GM12878 (cell line): ENCODE measurements at regions not wholly inside any gene's neighbourhood (a gene's known extent, or its start where the extent isn't known, plus 50 kb on each side); places are given as distances from the start of the nearest gene placed in this dataset.

Experiments
- ATAC-seq: fragments of 200-7000 bp; cut with Tn5 transposase; 3 replicates; pipeline ENCODE4 v1.9.1; 2020; ENCODE audit warnings: mild to moderate bottlenecking, moderate library complexity
- BruUV-seq: library from RNA; stranded (reverse); fragments of 400-500 nt; replicated peaks from 2 replicates; lab custom pipeline; 2021; lab: Mats Ljungman, UMichigan
- CTCF ChIA-PET: fragments of 300-600 bp; sonication (Branson Sonifier 250); formaldehyde crosslinking; extraction: SDS; loops from one replicate; lab custom pipeline; 2021; ENCODE audit warnings: inconsistent platforms; lab: Yijun Ruan, JAX
- POLR2A ChIA-PET: fragments of 350-600 bp; formaldehyde crosslinking; extraction: SDS; loops from one replicate; lab custom pipeline; 2021; ENCODE audit warnings: inconsistent platforms; lab: Charles Lee
- RAD21 ChIA-PET: fragments of 300-600 bp; sonication (Branson Sonifier 250); formaldehyde crosslinking; loops from one replicate; lab custom pipeline; 2023; ENCODE audit warnings: antibody characterized with exemption; ENCODE audit not compliant: unreplicated experiment; lab: Charles Lee
- SMC1A ChIA-PET: fragments of 300-600 bp; sonication (Branson Sonifier 250); formaldehyde crosslinking; loops from one replicate; lab custom pipeline; 2023; ENCODE audit not compliant: unreplicated experiment, uncharacterized antibody; lab: Charles Lee
- DNase-seq: peaks from one replicate; pipeline ENCODE4 v3.0.0-alpha.2; 2011; ENCODE audit warnings: low read depth, low spot score
- FAIRE-seq: peaks from 3 replicates; lab custom pipeline; 2011; peaks lifted over from hg19 to GRCh38; lab: Jason Lieb, UNC
- H2AFZ ChIP-seq: 2 replicates; pipeline ENCODE4 v1.6.0; 2011; ENCODE audit warnings: low read depth, low read length, control low read depth; ENCODE audit not compliant: control insufficient read depth
- H3K27ac ChIP-seq: 2 replicates; pipeline ENCODE4 v1.5.1; 2011; ENCODE audit warnings: control low read depth; ENCODE audit not compliant: control insufficient read depth, insufficient read depth
- H3K27me3 ChIP-seq, 2 experiments: replicated peaks in 1 of 2; 2 replicates each; pipeline versions ENCODE4 v1.6.0 to v1.6.1; 2011; ENCODE audit warnings: low read length in 1 of 2; ENCODE audit not compliant: control insufficient read depth in 2 of 2, insufficient read depth in 2 of 2
- H3K36me3 ChIP-seq, 2 experiments: 2 replicates each; pipeline ENCODE4 v1.5.1; 2011; ENCODE audit warnings: low read length in 1 of 2; ENCODE audit not compliant: control insufficient read depth in 2 of 2, insufficient read depth in 2 of 2
- H3K4me1 ChIP-seq: 2 replicates; pipeline ENCODE4 v1.6.1; 2011; ENCODE audit warnings: mild to moderate bottlenecking, low read length, moderate library complexity, mixed read lengths; ENCODE audit not compliant: control insufficient read depth, insufficient read depth
- H3K4me2 ChIP-seq: 2 replicates; pipeline ENCODE4 v1.6.0; 2011; ENCODE audit warnings: control low read depth; ENCODE audit not compliant: control insufficient read depth, insufficient read depth
- H3K4me3 ChIP-seq: fragments of 200-600 bp; sonication (generic); 2 replicates; pipeline ENCODE4 v1.5.1; 2016
- H3K79me2 ChIP-seq: 2 replicates; pipeline ENCODE4 v1.6.0; 2011; ENCODE audit warnings: low read length; ENCODE audit not compliant: control insufficient read depth, insufficient read depth
- H3K9ac ChIP-seq: 2 replicates; pipeline ENCODE4 v1.8.0; 2011; ENCODE audit warnings: low read length, control low read depth, mixed read lengths; ENCODE audit not compliant: control insufficient read depth, insufficient read depth
- H3K9me3 ChIP-seq: replicated peaks from 3 replicates; pipeline ENCODE4 v1.5.1; 2011; ENCODE audit warnings: mild to moderate bottlenecking, low read length; ENCODE audit not compliant: control insufficient read depth, insufficient read depth
- H4K20me1 ChIP-seq: 2 replicates; pipeline ENCODE4 v1.6.0; 2011; ENCODE audit not compliant: control insufficient read depth, insufficient read depth
- CREM ChIP-seq: IDR thresholded peaks from 2 replicates; pipeline ENCODE4 v1.6.1; 2014; ENCODE audit warnings: antibody characterized with exemption, low read depth
- CTCF ChIP-seq, 3 experiments: IDR thresholded peaks in 2 of 3; conservative IDR thresholded peaks in 1 of 3; 2 replicates each; pipeline ENCODE4 v1.5.1; 2011; ENCODE audit warnings: low read depth in 3 of 3, low read length in 3 of 3, mild to moderate bottlenecking in 3 of 3, control low read depth in 2 of 3, moderate library complexity in 2 of 3, inconsistent platforms in 1 of 3, mixed read lengths in 1 of 3; ENCODE audit not compliant: control insufficient read depth in 2 of 3, insufficient read depth in 1 of 3; ENCODE audit errors: extremely low read depth in 1 of 3
- E2F8 ChIP-seq: fragments of 450-650 bp; IDR thresholded peaks from 2 replicates; pipeline ENCODE4 v1.6.1; 2018; ENCODE audit warnings: mild to moderate bottlenecking, low read depth, moderate library complexity; ENCODE audit not compliant: partially characterized antibody
- FOXK2 ChIP-seq: fragments of 450-650 bp; IDR thresholded peaks from 2 replicates; pipeline ENCODE4 v1.6.1; 2017; ENCODE audit warnings: mild to moderate bottlenecking, moderate library complexity
- IKZF1 ChIP-seq: fragments of 450-650 bp; conservative IDR thresholded peaks from 2 replicates; pipeline ENCODE4 v1.6.1; 2017; ENCODE audit warnings: antibody characterized with exemption, mild to moderate bottlenecking
- SMC3 ChIP-seq: IDR thresholded peaks from 2 replicates; pipeline ENCODE4 v1.6.1; 2011; ENCODE audit warnings: low read length, improper control_type of control experiment, borderline replicate concordance
- YY1 ChIP-seq: IDR thresholded peaks from 2 replicates; pipeline ENCODE4 v1.6.1; 2011; ENCODE audit warnings: low read depth, mild to moderate bottlenecking, low read length
- ZNF207 ChIP-seq: fragments of 450-650 bp; IDR thresholded peaks from 2 replicates; pipeline ENCODE4 v1.6.1; 2014; ENCODE audit warnings: antibody characterized with exemption, mild to moderate bottlenecking, borderline replicate concordance
- WGBS: methylation state at CpG from one replicate; pipeline ENCODE4 v1.1.6; 2016; ENCODE audit warnings: low lambda C conversion rate; ENCODE audit not compliant: insufficient replicate concordance, insufficient coverage; ENCODE audit errors: missing lambda C conversion rate; 5-methylcytosine and 5-hydroxymethylcytosine counted together
- in situ Hi-C: fragments of 300-500 bp; cut with MboI; formaldehyde crosslinking; loops from 9 replicates; pipeline ENCODE4 v1.14.3; 2018; ENCODE audit warnings: mixed read lengths
- intact Hi-C: fragments of 100-400 bp; cut with micrococcal nuclease; formaldehyde crosslinking; loops from one replicate; pipeline ENCODE4 v1.14.2; 2022; ENCODE audit not compliant: unreplicated experiment

DNA sequence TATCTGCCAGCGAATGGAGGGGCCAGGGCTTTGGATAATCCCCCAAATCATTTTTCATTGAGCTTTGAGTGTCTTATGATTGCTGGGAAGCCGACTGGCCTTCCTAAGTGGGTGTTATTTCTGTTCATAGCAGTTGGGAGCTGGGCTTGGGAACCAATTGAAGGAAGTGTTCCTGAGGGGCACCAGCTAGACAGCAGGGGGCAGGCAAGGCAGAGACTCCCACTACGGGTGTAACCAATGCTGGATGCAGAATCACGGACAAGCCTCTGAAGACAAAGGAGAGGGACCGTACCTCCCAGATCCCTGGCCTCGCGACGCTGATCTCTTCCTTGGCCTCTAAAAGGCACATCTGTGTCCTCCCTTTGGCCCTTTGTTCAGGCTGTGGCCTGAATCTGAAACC lies 149.0 kb upstream of the PRMT8 start:
- RAD21 ChIA-PET, result interaction anchor here (1.0 to 1.4 kb wide), 3 partner anchors 31 to 49 kb away, joined by 3 to 4 read pairs (median 3); no protein-coding TSS in a partner anchor
- H2AFZ ChIP-seq, result no peak overlapping the region
- POLR2A ChIA-PET, result interaction anchor here (0.7 kb wide), 1 partner anchor 1508 kb away, joined by 3 read pairs; no protein-coding TSS in a partner anchor
- no peak overlapping the region for H3K27ac ChIP-seq
- ATAC-seq (0 out of 3 replicates have a peak, but pooled peaks have one; percentile 35), FAIRE-seq (no peak), DNase-seq (no peak)
- H4K20me1 ChIP-seq, result no peaks in the 10 kb centered on the region
- H3K27me3 ChIP-seq, result peaks cover 3 to 7% of the 10 kb centered on the region in 2 experiments; a peak in 2 of 4 replicates
- H3K4me3 ChIP-seq, result no peak overlapping the region
- TF ChIP-seq SMC3 (peak; percentile 38; the same call in 1 of the 2 replicates), CREM (no peak), IKZF1 (no peak), CTCF (IDR thresholded peaks at IDR 0.05 in 2 of 3, conservative IDR thresholded peaks at IDR 0.05 in 1 of 3; ENCODE audit: control insufficient read depth in 2 of 3, extremely low read depth in 1 of 3, insufficient read depth in 1 of 3, low read depth in 3 of 3, low read length in 3 of 3) (peak in 2 of 3 experiments; percentile 27 to 37; a peak in 3 of 6 replicates), YY1 (no peak), E2F8 (no peak), ZNF207 (no peak), FOXK2 (no peak)
- CTCF ChIA-PET, result interaction anchor here (0.8 to 1.2 kb wide), 4 partner anchors 9 to 461 kb away, joined by 3 to 8 read pairs (median 4); no protein-coding TSS in a partner anchor
- H3K9me3 ChIP-seq, result no peaks in the 10 kb centered on the region
- no TSS peak for BruUV-seq
- no peak overlapping the region for H3K4me2 ChIP-seq
- intact Hi-C loops (no loop called here), in situ Hi-C loops (no loop called here)
- 28% methylated on average over 8 of the region's 8 CpGs for WGBS
- SMC1A ChIA-PET, result interaction anchor here (0.9 to 1.2 kb wide), 3 partner anchors 42 to 461 kb away, joined by 3 to 4 read pairs (median 3); no protein-coding TSS in a partner anchor
- H3K9ac ChIP-seq, result no peak overlapping the region
- no peaks in the 10 kb centered on the region for H3K36me3 ChIP-seq
- H3K4me1 ChIP-seq, result no peaks in the 10 kb centered on the region
- H3K79me2 ChIP-seq, result no peaks in the 10 kb centered on the region
